ENCODE measurements at regions not wholly inside any gene's neighbourhood (a gene's known extent, or its start where the extent isn't known, plus 50 kb on each side); places are given as distances from the start of the nearest gene placed in this dataset.
A peak's percentile ranks its signal among the peaks of the same experiment; 100 is the strongest.
"Not testable (repeated sequence)": the region's sequence is repeated elsewhere in the genome, so short reads cannot be mapped to it uniquely, and the experiment has no call there.

DNA sequence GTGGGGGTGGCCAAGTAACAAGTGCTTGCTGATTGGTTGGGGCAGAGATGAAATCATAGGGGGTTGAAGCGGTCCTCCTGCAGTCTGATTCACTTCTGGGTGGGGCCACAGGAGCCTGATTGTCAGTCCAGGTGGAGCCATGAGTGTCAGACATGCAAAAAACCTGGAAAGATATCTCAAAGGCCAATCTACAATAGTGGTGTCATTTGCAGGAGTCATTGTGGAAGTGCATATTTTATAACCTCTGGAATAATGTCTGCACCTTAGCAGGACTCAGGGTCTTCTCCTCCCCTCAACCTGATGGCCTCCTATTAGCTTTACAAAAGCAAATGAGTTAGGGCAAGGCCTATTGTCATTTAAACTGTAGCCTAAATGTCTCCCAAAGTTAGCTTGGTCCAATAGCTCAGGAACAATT, 241.4 kb downstream of the NUAK1 start:
- H3K4me3 ChIP-seq, result no peak overlapping the region
- no peak overlapping the region for H3K9ac ChIP-seq
- TF ChIP-seq Cebpa-rat (IDR thresholded peaks at IDR 0.05), result no peak
- H3K4me2 ChIP-seq, result no peak overlapping the region
- H3K36me3 ChIP-seq, result no peaks in the 10 kb centered on the region
- H3K27me3 ChIP-seq, result no peaks in the 10 kb centered on the region
- H4K20me1 ChIP-seq, result no peaks in the 10 kb centered on the region
- peaks cover 0 to 4% (median 0%) of the 10 kb centered on the region in 10 experiments; a peak in 1 of 20 replicates for H3K4me1 ChIP-seq
- H3K9me3 ChIP-seq (replicated peaks in 1 of 11), result peaks cover 0 to 10% (median 0%) of the 10 kb centered on the region in 11 experiments; a peak in 5 of 22 replicates
- H3K27ac ChIP-seq, result no peak overlapping the region

DNA sequence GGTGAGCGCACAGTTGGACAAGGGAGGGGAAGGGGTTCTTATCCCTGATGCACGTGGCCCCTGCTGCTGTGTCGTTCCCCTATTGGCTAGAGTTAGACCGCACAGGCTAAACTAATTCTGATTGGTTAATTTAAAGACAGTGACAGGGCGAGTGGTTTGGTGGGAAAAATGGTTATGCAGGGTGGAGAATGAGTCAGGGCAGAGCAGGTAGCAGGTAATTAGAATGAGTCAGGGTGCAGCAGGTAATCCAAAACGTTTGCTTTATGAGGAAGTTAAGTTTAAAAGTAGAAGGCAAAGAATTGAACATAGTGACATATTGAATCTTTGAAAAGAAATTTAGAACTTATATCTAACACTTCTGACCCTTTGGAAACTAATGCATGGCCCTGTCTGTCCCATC, 240.5 kb downstream of the NUAK1 start:
- not testable (repeated sequence) for H3K4me2 ChIP-seq, H3K27me3 ChIP-seq, H3K4me3 ChIP-seq, H3K4me1 ChIP-seq, H3K36me3 ChIP-seq, H3K9ac ChIP-seq, H3K27ac ChIP-seq, H4K20me1 ChIP-seq
- H3K9me3 ChIP-seq (replicated peaks in 1 of 11), result peaks cover 0 to 10% (median 0%) of the 10 kb centered on the region in 11 experiments; a peak in 5 of 22 replicates

DNA sequence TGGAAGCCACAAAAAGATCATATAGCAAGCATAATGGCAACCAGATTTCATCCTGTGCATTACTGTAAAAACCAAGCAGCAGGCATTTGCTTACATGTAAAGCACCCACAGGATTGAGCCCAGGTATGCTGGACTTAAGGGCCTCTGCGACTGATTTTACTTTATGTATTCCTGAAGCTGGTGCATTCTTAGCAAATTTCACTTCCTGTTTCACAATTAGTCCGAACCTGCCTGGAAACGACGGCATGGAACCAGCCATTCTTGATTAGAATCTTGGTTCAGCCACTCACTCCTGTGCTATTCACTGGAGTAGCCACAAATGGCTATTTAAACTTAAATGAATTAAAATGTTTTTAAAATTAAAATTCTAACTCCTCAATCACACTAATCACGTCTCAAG, 239.2 kb downstream of the NUAK1 start:
- peaks cover 0 to 10% (median 0%) of the 10 kb centered on the region in 11 experiments; a peak in 5 of 22 replicates for H3K9me3 ChIP-seq (replicated peaks in 1 of 11)
- H3K4me3 ChIP-seq, result no peak overlapping the region
- H3K4me2 ChIP-seq, result peak overlapping the region in 1 of 11 experiments; percentile 27; a peak in 1 of 22 replicates
- no peak overlapping the region for H3K27ac ChIP-seq
- H3K27me3 ChIP-seq, result no peaks in the 10 kb centered on the region
- H3K4me1 ChIP-seq, result peaks cover 0 to 4% (median 0%) of the 10 kb centered on the region in 10 experiments; a peak in 1 of 20 replicates
- no peak for TF ChIP-seq Cebpa-rat (IDR thresholded peaks at IDR 0.05)
- H4K20me1 ChIP-seq, result no peaks in the 10 kb centered on the region
- no peak overlapping the region for H3K9ac ChIP-seq
- H3K36me3 ChIP-seq, result no peaks in the 10 kb centered on the region

DNA sequence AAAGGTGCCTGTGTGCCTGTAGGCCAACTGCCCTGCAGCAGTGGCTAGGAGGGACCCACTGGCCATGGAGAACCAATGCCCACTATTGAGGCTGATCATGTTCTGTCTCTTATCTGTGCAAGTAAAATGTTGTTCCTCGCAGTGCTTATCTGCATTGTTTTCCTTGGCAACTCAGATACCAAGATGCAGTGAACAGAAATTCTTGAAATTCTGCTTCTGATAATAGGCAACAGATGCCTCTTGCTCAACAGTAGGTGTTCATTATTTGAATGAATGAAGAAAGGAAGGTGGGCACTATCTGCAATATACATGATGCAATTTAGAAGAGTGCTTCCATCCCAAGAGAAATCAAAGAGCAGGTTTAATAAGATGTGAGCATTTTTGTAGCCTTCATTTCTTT, 232.2 kb downstream of the NUAK1 start:
- Histone ChIP-seq H3K9me3 (replicated peaks in 1 of 11) (peaks cover 0 to 6% (median 0%) of the 10 kb centered on the region in 11 experiments; a peak in 5 of 22 replicates), H3K27ac (no peak overlapping the region), H3K4me2 (no peak overlapping the region), H3K27me3 (no peaks in the 10 kb centered on the region), H3K9ac (no peak overlapping the region), H3K36me3 (no peaks in the 10 kb centered on the region), H3K4me3 (no peak overlapping the region), H4K20me1 (no peaks in the 10 kb centered on the region), H3K4me1 (no peaks in the 10 kb centered on the region)
- no peak for TF ChIP-seq Cebpa-rat (IDR thresholded peaks at IDR 0.05)

DNA sequence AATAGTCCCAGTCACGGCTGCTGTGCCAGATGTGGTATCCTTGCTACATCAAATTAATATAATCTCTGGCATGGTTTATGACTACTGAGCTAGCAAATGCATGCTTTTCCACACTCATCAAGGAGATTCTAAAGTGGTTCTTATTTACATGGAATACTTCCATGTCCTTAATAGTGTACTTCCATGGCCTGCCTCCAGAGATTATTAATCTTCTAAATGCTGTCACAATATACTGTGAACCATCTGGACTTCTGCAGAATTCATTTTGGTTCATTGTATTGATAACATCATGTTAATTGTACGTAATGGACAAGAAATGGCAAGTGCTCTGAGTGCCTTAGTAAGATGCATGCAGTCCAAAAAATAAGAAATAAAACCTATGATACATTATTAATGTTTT, 230.8 kb downstream of the NUAK1 start:
- H3K27me3 ChIP-seq, result no peaks in the 10 kb centered on the region
- H3K9me3 ChIP-seq (replicated peaks in 1 of 11), result no peaks in the 10 kb centered on the region; a peak in 2 of 22 replicates
- H4K20me1 ChIP-seq, result no peaks in the 10 kb centered on the region
- H3K9ac ChIP-seq, result no peak overlapping the region
- no peak overlapping the region for H3K4me3 ChIP-seq
- H3K36me3 ChIP-seq, result no peaks in the 10 kb centered on the region
- H3K27ac ChIP-seq, result no peak overlapping the region
- no peaks in the 10 kb centered on the region for H3K4me1 ChIP-seq
- no peak for TF ChIP-seq Cebpa-rat (IDR thresholded peaks at IDR 0.05)
- no peak overlapping the region for H3K4me2 ChIP-seq

DNA sequence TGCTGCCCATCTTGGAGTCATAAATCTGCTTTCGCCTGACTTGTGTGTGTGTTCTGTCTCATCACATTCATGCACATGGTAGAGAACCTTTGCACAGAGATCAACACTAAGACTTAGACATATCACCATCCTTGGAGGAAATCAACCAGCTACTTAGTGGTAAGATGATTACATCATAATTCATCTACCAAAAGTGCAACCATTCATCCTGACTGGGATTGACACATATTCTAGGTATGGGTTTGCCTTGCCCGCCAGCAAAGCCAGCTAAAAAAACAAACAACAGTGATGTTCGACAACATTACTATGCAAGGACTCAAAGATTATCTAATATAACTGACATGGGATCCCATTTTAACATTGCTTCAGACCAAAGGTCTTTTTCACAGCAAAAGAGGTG, 228.7 kb downstream of the NUAK1 start:
- H4K20me1 ChIP-seq, result no peaks in the 10 kb centered on the region
- H3K36me3 ChIP-seq, result no peaks in the 10 kb centered on the region
- H3K9me3 ChIP-seq (replicated peaks in 1 of 11), result no peaks in the 10 kb centered on the region; a peak in 2 of 22 replicates
- H3K4me2 ChIP-seq, result no peak overlapping the region
- H3K27me3 ChIP-seq, result no peaks in the 10 kb centered on the region
- H3K4me1 ChIP-seq, result no peaks in the 10 kb centered on the region
- 0 out of 22 replicates have a peak, but pooled peaks of 1 of the 11 experiments have one; percentile 8 for TF ChIP-seq Cebpa-rat (IDR thresholded peaks at IDR 0.05)
- no peak overlapping the region for H3K9ac ChIP-seq
- no peak overlapping the region for H3K4me3 ChIP-seq
- H3K27ac ChIP-seq, result no peak overlapping the region

DNA sequence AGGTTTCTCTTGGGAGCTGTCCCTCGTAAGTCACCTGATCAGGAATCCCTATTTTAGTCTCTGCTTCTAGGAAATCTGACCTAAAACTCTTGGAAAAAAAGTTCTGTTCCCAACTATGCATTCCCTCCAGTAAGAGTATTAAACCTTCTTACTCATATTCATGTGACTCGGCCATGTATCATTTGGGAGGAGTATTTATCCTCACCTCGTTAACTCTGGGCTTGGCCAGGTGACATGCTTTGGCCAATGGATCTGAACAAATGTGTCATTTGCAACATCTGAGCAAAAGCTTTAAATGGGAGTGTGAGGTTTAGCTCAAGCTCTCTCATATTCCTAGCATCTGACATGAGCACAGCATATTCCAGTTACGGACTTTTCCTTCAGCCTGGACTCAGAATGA, 226.8 kb downstream of the NUAK1 start:
- no peak for TF ChIP-seq Cebpa-rat (IDR thresholded peaks at IDR 0.05)
- no peak overlapping the region for H3K4me2 ChIP-seq
- no peaks in the 10 kb centered on the region; a peak in 1 of 20 replicates for H3K4me1 ChIP-seq
- no peaks in the 10 kb centered on the region for H3K36me3 ChIP-seq
- no peak overlapping the region for H3K9ac ChIP-seq
- no peak overlapping the region for H3K27ac ChIP-seq
- H3K9me3 ChIP-seq (replicated peaks in 1 of 11), result no peaks in the 10 kb centered on the region; a peak in 2 of 22 replicates
- no peaks in the 10 kb centered on the region for H3K27me3 ChIP-seq
- no peaks in the 10 kb centered on the region for H4K20me1 ChIP-seq
- H3K4me3 ChIP-seq, result no peak overlapping the region

DNA sequence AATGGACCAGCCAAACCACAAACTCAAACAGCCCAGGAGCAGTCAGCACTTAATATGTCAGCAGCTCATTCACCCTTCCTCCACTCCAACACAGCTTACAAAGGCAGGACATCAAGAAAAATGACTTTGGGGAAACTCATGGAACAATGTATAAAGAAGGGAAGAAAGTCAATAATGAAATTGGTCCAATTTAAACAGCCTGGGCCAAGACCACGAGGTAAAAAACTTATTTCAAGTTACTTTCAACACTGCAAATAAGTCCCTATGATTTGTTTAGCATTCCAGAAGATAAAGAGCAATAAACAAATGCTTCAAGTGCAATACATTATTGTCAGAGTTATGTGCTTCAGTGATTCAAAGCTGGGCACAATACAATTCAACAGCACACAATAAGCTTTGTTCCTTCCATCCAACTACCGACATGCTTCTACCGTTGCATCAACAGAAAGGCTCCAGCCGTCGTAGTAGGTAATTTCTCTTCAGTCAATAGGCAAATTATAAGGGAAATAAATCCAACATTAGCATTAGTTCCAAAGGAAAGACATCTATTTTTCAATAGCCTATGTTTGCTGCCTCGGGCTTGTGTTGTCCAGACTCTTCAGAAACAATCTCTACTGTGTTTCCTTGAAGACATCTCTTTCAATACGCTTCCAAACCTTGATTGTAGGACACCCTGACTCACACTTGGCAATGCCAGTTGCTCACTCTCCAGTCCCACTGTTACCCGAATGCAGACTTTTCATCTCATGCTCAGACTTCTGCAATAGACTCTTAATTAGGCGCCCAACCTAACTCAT, 225.7 kb downstream of the NUAK1 start:
- H3K4me3 ChIP-seq, result no peak overlapping the region
- no peaks in the 10 kb centered on the region for H3K27me3 ChIP-seq

DNA sequence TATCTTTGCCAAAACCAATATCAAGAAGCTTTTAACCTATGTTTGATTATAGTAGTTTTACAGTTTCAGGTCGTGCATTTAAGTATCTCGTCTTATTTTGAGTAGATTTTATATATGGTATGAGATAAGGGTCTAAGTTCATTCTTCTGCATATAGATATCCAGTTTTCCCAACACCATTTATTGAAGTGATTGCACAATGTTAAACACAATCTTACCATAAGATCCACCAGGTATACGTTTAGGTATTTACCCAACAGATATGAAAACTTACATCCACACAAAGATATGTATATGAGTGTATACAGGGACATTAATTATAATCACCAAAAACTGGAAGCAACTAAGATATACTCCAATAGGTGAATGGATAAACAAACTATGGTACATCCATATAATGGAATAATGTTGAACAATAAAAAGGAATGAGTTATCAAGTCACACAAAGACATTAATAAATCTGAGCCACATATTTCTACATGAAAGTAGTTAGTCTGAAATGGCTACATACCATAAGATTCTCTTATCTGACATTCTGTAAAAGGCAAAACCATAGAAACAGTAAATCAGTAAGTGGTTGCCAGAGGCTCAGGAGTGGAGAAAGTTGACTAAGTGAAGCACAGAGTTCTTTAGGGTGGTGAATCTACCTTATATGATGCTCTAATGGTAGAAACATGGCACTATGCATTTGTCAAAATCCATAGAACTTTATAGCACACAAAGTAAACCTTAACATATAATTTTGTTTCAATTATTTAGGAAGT, 222.6 kb downstream of the NUAK1 start:
- Histone ChIP-seq H3K36me3 (no peaks in the 10 kb centered on the region), H3K4me1 (no peaks in the 10 kb centered on the region; a peak in 1 of 20 replicates), H3K9me3 (replicated peaks in 1 of 11) (no peaks in the 10 kb centered on the region; a peak in 2 of 22 replicates), H3K4me2 (no peak overlapping the region), H4K20me1 (no peaks in the 10 kb centered on the region), H3K9ac (no peak overlapping the region), H3K27ac (no peak overlapping the region), H3K4me3 (no peak overlapping the region), H3K27me3 (no peaks in the 10 kb centered on the region)
- no peak for TF ChIP-seq Cebpa-rat (IDR thresholded peaks at IDR 0.05)

More for the DNA sequence above, 225.7 kb downstream of the NUAK1 start:
- no peaks in the 10 kb centered on the region for H3K36me3 ChIP-seq
- H3K9ac ChIP-seq, result no peak overlapping the region
- no peaks in the 10 kb centered on the region; a peak in 2 of 22 replicates for H3K9me3 ChIP-seq (replicated peaks in 1 of 11)
- H3K4me1 ChIP-seq, result no peaks in the 10 kb centered on the region; a peak in 1 of 20 replicates
- H3K4me2 ChIP-seq, result no peak overlapping the region
- H3K27ac ChIP-seq, result no peak overlapping the region
- no peak for TF ChIP-seq Cebpa-rat (IDR thresholded peaks at IDR 0.05)
- H4K20me1 ChIP-seq, result no peaks in the 10 kb centered on the region

Data from BLaER1 treated with 17β-estradiol and CSF1 and Interleukin-3, amounts not matched to agents 10 nM and 100 nM (cell line).